KMS-11 (cell line): ENCODE measurements at regions not wholly inside any gene's neighbourhood (a gene's known extent, or its start where the extent isn't known, plus 50 kb on each side); places are given as distances from the start of the nearest gene placed in this dataset.

Source experiments
- H2AFZ ChIP-seq: fragments of 200-600 bp; sonication (generic); 2 replicates; pipeline ENCODE4 v1.6.1; 2016; ENCODE audit warnings: antibody characterized with exemption, mixed run types, low read depth
- H3K27ac ChIP-seq: fragments of 200-600 bp; sonication (generic); 2 replicates; pipeline ENCODE4 v1.6.1; 2016; ENCODE audit warnings: mild to moderate bottlenecking, mixed run types
- H3K27me3 ChIP-seq: fragments of 200-600 bp; sonication (generic); 2 replicates; pipeline ENCODE4 v1.6.1; 2017; ENCODE audit warnings: mild to moderate bottlenecking, low read depth, mixed run types, moderate library complexity; ENCODE audit not compliant: insufficient read depth
- H3K36me3 ChIP-seq: fragments of 200-600 bp; sonication (generic); 2 replicates; pipeline ENCODE4 v1.6.1; 2017; ENCODE audit warnings: mild to moderate bottlenecking, mixed run types; ENCODE audit not compliant: insufficient read depth
- H3K4me1 ChIP-seq: fragments of 200-600 bp; sonication (generic); 2 replicates; pipeline ENCODE4 v1.6.1; 2016; ENCODE audit warnings: mild to moderate bottlenecking, low read depth, mixed run types; ENCODE audit not compliant: poor library complexity, severe bottlenecking
- H3K4me2 ChIP-seq: fragments of 200-600 bp; sonication (generic); 2 replicates; pipeline ENCODE4 v1.7.0; 2016; ENCODE audit warnings: mild to moderate bottlenecking, mixed run types
- H3K4me3 ChIP-seq: fragments of 200-600 bp; sonication (generic); IDR thresholded peaks from 2 replicates; pipeline ENCODE4 v1.6.1; 2017; ENCODE audit warnings: low read depth, low read length, mixed read lengths; ENCODE audit not compliant: insufficient read depth
- H3K79me2 ChIP-seq: fragments of 200-600 bp; sonication (generic); 2 replicates; pipeline ENCODE4 v1.6.1; 2016; ENCODE audit warnings: low read depth, mixed run types; ENCODE audit not compliant: insufficient read depth
- H3K9ac ChIP-seq: fragments of 200-600 bp; sonication (generic); 2 replicates; pipeline ENCODE4 v1.6.1; 2016; ENCODE audit warnings: mild to moderate bottlenecking, mixed run types
- H4K20me1 ChIP-seq: fragments of 200-600 bp; sonication (generic); 2 replicates; pipeline ENCODE4 v1.6.1; 2016; ENCODE audit warnings: mild to moderate bottlenecking, mixed run types; ENCODE audit not compliant: insufficient read depth
- TF ChIP-seq, protein P1 (sequence below): fragments of 200-600 bp; sonication (generic); conservative IDR thresholded peaks from 2 replicates; pipeline ENCODE4 v1.6.1; 2017; ENCODE audit warnings: low read depth, mild to moderate bottlenecking, antibody characterized with exemption, low read length, moderate library complexity, mixed read lengths

DNA sequence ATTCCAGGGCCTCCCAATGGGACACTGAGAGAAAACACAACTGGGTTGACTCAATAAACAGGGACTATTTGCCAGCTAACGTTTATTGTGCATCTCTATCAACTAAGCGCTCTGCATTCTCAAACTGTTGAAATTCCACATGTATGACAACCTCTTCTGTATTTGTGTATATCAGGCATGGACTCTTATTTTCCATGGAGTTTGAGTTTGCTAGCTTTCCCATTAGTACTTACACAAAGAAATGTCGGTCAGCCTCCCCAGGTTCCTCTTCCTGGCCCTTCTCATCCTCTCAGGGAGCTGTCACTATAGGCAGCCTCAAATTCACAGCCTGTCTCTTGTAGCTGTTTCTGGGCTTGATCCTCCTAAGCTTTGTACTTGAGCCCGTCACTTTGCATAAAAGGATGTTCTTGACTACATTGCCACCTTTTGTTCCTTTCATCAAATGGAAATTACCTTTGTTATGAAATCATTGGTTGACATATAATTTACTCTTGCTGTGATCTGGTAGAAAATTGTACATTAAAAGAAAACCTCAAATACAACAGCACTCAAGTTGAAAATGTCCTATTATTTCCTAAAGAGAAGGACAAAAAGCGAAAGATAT, 60.0 kb upstream of the NTPCR start:
- no peaks in the 10 kb centered on the region for H4K20me1 ChIP-seq
- H2AFZ ChIP-seq, result no peak overlapping the region
- no peak overlapping the region for H3K4me3 ChIP-seq
- H3K79me2 ChIP-seq, result no peaks in the 10 kb centered on the region
- H3K4me1 ChIP-seq, result no peaks in the 10 kb centered on the region
- no peak overlapping the region for H3K9ac ChIP-seq
- no peaks in the 10 kb centered on the region for H3K36me3 ChIP-seq
- no peak overlapping the region for H3K4me2 ChIP-seq
- no peaks in the 10 kb centered on the region for H3K27me3 ChIP-seq
- no peak overlapping the region for H3K27ac ChIP-seq
- TF ChIP-seq, protein P1, sequence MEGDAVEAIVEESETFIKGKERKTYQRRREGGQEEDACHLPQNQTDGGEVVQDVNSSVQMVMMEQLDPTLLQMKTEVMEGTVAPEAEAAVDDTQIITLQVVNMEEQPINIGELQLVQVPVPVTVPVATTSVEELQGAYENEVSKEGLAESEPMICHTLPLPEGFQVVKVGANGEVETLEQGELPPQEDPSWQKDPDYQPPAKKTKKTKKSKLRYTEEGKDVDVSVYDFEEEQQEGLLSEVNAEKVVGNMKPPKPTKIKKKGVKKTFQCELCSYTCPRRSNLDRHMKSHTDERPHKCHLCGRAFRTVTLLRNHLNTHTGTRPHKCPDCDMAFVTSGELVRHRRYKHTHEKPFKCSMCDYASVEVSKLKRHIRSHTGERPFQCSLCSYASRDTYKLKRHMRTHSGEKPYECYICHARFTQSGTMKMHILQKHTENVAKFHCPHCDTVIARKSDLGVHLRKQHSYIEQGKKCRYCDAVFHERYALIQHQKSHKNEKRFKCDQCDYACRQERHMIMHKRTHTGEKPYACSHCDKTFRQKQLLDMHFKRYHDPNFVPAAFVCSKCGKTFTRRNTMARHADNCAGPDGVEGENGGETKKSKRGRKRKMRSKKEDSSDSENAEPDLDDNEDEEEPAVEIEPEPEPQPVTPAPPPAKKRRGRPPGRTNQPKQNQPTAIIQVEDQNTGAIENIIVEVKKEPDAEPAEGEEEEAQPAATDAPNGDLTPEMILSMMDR, result no peak

DNA sequence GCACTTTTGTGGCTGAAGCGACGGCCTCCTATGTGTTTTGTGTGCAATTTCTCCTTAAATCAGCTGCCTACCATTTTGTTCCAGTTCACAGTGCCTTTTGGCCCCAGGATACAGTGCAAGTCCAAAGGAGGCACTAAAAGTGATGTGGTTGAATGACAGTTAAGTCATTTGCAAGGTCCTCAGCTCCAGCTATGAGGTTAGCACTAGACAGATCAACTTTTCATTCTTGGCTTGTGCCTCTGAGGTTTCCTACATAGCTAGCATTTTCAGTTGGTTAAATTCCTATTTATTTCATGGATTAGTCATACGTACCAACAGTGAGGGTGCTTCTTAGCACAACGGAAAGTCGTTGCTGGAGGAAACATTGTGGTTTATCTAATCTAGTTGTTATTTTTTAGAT, 59.3 kb upstream of the NTPCR start:
- Histone ChIP-seq H3K36me3 (no peaks in the 10 kb centered on the region), H3K4me1 (no peaks in the 10 kb centered on the region), H3K9ac (no peak overlapping the region), H4K20me1 (no peaks in the 10 kb centered on the region), H3K79me2 (no peaks in the 10 kb centered on the region), H3K27ac (no peak overlapping the region), H2AFZ (no peak overlapping the region), H3K4me2 (no peak overlapping the region), H3K4me3 (no peak overlapping the region), H3K27me3 (no peaks in the 10 kb centered on the region)
- TF ChIP-seq, protein P1, result no peak

DNA sequence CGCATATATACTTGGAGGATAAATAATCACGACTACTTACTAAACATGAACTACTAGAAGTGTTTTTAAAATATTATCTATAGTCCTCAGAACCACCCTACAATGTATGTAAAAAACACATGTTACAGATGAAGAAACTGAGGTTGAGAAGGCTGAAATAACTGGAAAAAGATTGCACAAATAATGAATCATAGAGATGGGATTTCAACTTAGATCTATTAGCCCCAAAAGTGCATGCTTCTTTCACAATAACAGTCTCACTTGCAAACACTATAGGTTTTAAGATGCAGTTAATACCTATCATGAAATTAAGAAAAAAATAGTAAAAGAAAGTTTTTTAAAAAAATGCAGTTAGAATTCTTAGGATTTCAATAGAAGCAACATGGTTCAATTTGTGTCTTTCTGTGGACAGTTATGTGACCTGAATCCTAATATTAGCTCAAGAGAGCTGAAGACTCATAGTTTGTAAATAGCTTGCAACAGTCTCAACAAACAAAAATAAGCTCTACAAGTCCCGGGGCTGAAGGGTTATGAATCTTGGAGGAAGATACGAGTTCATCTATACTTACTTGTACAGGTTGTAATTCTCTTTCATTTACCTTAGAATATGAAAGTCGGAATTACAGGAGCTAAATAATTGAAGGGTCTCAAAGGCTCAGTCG, 58.6 kb upstream of the NTPCR start:
- Histone ChIP-seq H3K4me2 (no peak overlapping the region), H3K27ac (no peak overlapping the region), H3K27me3 (no peaks in the 10 kb centered on the region), H2AFZ (no peak overlapping the region), H3K9ac (no peak overlapping the region), H3K79me2 (no peaks in the 10 kb centered on the region), H3K4me3 (no peak overlapping the region), H4K20me1 (no peaks in the 10 kb centered on the region), H3K36me3 (no peaks in the 10 kb centered on the region), H3K4me1 (no peaks in the 10 kb centered on the region)
- TF ChIP-seq, protein P1, result no peak

DNA sequence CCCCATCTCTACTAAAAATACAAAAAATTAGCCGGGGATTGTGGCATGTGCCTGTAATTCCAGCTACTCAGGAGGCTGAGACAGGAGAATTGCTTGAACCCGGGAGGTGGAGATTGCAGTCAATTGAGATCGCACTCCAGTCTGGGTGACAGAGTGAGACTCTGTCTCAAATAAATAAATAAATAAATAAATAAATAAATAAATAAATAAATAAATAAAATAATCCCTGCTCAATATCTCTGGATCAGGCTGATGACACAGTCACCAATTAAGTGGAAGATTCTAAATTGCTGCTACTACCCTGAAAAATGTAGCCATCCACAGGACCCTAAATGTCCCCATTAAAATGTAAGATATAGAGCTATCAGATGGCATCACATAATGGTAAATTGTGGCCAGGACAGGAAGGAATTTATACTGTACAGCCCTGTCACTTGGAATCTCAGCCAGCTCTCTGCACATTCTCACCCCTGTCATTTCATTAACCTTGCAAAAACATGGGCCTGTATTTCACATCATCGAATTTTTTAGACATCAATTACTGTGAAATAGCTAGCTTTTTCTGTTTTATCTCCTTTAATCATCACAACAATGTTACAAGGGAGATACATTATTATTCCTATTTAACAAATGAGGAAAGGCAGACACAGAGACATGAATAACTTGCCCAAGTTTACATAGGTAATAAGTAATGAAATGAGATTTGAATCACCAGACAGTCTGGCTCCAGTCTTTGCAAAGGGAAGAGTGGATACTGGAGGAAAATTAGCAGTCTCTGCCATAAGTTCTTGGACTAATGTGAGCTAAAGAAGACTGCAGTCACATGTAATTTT, 56.7 kb upstream of the NTPCR start:
- Histone ChIP-seq H3K27ac (no peak overlapping the region), H3K4me1 (no peaks in the 10 kb centered on the region), H4K20me1 (no peaks in the 10 kb centered on the region), H2AFZ (no peak overlapping the region), H3K79me2 (no peaks in the 10 kb centered on the region), H3K9ac (no peak overlapping the region), H3K4me2 (no peak overlapping the region), H3K36me3 (no peaks in the 10 kb centered on the region), H3K27me3 (no peaks in the 10 kb centered on the region), H3K4me3 (no peak overlapping the region)
- TF ChIP-seq, protein P1, result no peak
